ENCODE measurements at regions not wholly inside any gene's neighbourhood (a gene's known extent, or its start where the extent isn't known, plus 50 kb on each side); places are given as distances from the start of the nearest gene placed in this dataset.

DNA sequence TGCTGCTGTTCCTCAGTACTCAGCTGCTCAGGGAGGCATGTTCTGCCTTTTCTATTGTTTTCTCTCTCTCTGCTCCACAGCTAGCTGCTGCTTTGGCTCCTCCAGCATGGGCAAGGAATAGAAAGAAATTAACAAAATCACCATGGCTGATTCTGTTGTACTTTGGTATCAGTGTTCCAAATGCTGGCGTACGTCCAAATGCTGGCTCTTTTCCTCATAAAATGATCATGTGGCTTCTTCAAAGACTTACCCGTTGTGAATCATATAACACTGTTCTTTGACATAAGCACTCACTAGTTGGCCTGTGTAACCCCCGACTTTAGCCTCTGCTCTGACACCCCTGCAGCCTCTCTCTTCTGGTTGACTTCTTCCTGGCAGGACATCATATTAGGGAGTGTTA lies 547.6 kb downstream of the CPS1 start:
- H3K36me3 Mint-ChIP-seq (ENCODE audit: low read depth), result no peaks in the 10 kb centered on the region
- H3K27me3 Mint-ChIP-seq (ENCODE audit: low read depth), result peaks cover 6% of the 10 kb centered on the region
- TF ChIP-seq CTCF (IDR thresholded peaks at IDR 0.05; ENCODE audit: unreplicated experiment in 3 of 3), result no peak
- no peak overlapping the region for H3K27ac Mint-ChIP-seq
- H3K4me3 Mint-ChIP-seq, result no peak overlapping the region
- H3K4me1 Mint-ChIP-seq, result peaks cover 6% of the 10 kb centered on the region
- peaks cover 1% of the 10 kb centered on the region for H3K9me3 Mint-ChIP-seq

DNA sequence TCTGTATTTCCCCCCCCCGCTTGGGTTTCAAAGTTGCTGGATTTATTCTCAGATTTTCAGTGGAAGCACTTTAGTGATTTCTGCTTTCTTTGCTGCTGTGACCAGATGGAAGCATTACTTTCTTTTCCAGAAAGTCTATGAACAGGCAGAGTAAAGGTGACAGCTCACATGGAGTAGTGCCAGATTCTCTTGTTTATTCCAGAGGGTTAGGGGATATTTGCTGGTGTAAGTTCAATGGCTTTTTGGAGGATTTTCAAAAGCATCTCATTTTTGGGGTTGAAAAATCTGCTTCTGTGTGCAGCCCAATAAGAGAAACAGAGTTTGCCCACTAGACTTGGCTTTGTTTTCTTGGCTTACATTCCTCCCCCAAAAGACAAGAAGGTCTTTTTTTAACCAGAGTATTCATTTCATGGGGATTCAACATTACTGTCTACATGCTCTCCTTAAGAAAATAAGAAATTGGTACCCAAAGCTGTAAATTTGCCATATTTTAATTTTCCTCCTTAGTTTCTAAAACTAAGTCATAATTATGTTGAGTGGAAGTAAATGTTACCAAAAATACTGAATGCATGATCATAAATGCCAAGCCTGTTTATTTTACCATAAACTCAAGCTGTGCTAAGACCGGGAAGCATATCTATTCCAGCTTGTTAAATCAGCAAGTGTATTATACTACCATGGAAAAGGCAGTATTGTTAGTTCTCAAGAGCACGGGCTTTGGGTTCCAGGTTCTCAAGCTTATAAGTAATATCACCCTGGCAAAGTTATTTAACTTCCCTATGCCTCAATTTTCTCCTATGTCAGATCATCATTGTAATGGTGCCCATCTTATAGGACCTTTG lies 557.2 kb downstream of the CPS1 start:
- no peaks in the 10 kb centered on the region for H3K36me3 Mint-ChIP-seq (ENCODE audit: low read depth)
- no peak for TF ChIP-seq CTCF (IDR thresholded peaks at IDR 0.05; ENCODE audit: unreplicated experiment in 3 of 3)
- no peak overlapping the region for H3K27ac Mint-ChIP-seq
- H3K9me3 Mint-ChIP-seq, result no peaks in the 10 kb centered on the region
- H3K4me3 Mint-ChIP-seq, result no peak overlapping the region
- no peaks in the 10 kb centered on the region for H3K4me1 Mint-ChIP-seq
- no peaks in the 10 kb centered on the region for H3K27me3 Mint-ChIP-seq (ENCODE audit: low read depth)

DNA sequence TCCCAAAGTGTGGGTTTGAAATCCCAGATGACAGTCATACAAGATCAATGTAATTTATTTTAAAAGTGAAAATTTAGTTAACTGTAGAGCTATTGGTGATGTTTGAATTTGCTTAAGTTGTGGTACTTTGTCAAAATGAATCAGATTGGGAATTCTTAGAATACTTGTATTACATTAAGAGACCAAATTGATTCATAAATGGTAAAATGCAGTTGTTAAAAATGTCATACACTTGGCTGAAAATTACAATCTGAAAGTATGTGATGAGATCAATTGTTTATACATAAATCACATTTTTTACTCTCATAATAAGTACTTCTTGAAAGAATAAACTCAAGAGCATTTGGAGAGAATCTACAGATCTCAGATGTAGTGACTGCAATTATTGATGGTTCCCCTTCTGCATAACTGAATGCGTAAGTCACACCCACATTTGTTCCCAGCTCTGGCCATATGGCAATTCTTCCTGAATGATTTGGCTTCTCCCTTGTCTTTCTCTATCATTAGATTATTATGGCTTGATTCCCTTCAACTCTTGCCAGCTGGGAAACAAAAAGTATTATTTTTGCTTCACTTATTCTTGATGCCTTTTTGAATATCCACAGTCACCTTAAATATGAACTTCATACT lies 558.5 kb downstream of the CPS1 start:
- H3K27me3 Mint-ChIP-seq (ENCODE audit: low read depth), result no peaks in the 10 kb centered on the region
- H3K27ac Mint-ChIP-seq, result no peak overlapping the region
- H3K4me3 Mint-ChIP-seq, result no peak overlapping the region
- H3K36me3 Mint-ChIP-seq (ENCODE audit: low read depth), result no peaks in the 10 kb centered on the region
- TF ChIP-seq CTCF (IDR thresholded peaks at IDR 0.05; ENCODE audit: unreplicated experiment in 3 of 3), result no peak
- H3K4me1 Mint-ChIP-seq, result no peaks in the 10 kb centered on the region
- no peaks in the 10 kb centered on the region for H3K9me3 Mint-ChIP-seq

DNA sequence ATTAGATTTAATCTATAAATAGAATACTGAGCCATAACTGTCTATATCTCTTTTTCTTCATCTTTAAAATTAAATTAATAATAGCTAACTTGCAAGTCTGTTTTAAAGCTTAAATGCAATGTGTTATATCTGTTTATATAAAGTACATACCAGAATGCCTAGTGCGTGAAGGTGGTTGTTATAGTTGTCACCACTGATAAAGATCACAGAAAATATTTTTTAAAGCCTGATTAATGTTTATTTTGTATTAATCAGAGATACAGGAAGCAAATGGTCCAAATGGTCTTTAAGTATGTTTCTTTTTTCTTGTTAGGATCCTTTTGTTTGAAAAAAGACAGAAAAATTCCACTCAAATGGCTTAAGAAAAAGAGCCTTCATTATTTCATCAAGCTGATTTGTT lies 560.6 kb downstream of the CPS1 start:
- Mint-ChIP-seq H3K27ac (no peak overlapping the region), H3K27me3 (ENCODE audit: low read depth) (no peaks in the 10 kb centered on the region), H3K36me3 (ENCODE audit: low read depth) (no peaks in the 10 kb centered on the region), H3K4me3 (no peak overlapping the region), H3K9me3 (no peaks in the 10 kb centered on the region), H3K4me1 (no peaks in the 10 kb centered on the region)
- TF ChIP-seq CTCF (IDR thresholded peaks at IDR 0.05; ENCODE audit: unreplicated experiment in 3 of 3), result no peak

- H3K27ac Mint-ChIP-seq, result no peak overlapping the region
- H3K4me1 Mint-ChIP-seq, result peaks cover 4% of the 10 kb centered on the region
- no peak for TF ChIP-seq CTCF (IDR thresholded peaks at IDR 0.05; ENCODE audit: unreplicated experiment in 3 of 3)
- no peaks in the 10 kb centered on the region for H3K36me3 Mint-ChIP-seq (ENCODE audit: low read depth)
- peaks cover 4% of the 10 kb centered on the region for H3K27me3 Mint-ChIP-seq (ENCODE audit: low read depth)
- no peaks in the 10 kb centered on the region for H3K9me3 Mint-ChIP-seq
- H3K4me3 Mint-ChIP-seq, result no peak overlapping the region
Observed at GRCh38 chr2:211126256-211126655, 569.9 kb downstream of the CPS1 start.

- Mint-ChIP-seq H3K36me3 (ENCODE audit: low read depth) (no peaks in the 10 kb centered on the region), H3K27ac (no peak overlapping the region), H3K4me3 (no peak overlapping the region), H3K4me1 (peaks cover 4% of the 10 kb centered on the region), H3K27me3 (ENCODE audit: low read depth) (peaks cover 4% of the 10 kb centered on the region), H3K9me3 (no peaks in the 10 kb centered on the region)
- no peak for TF ChIP-seq CTCF (IDR thresholded peaks at IDR 0.05; ENCODE audit: unreplicated experiment in 3 of 3)
Observed at GRCh38 chr2:211127501-211127900, 571.1 kb downstream of the CPS1 start.
